Erythroblast (primary cell): ENCODE measurements at regions not wholly inside any gene's neighbourhood (a gene's known extent, or its start where the extent isn't known, plus 50 kb on each side); places are given as distances from the start of the nearest gene placed in this dataset.

Experiments used
- DNase-seq, 2 experiments: peaks; one replicate each; lab custom pipeline; 2025; lab: John Stamatoyannopoulos, UW
- GATA1 ChIP-seq: IDR thresholded peaks from 2 replicates; pipeline ENCODE4 v1.6.1; 2011; ENCODE audit warnings: low read depth, mild to moderate bottlenecking, control low read depth, low read length, moderate library complexity
- POLR2A ChIP-seq: IDR thresholded peaks from 2 replicates; pipeline ENCODE4 v1.6.1; 2011; ENCODE audit warnings: mild to moderate bottlenecking, low read length

DNA sequence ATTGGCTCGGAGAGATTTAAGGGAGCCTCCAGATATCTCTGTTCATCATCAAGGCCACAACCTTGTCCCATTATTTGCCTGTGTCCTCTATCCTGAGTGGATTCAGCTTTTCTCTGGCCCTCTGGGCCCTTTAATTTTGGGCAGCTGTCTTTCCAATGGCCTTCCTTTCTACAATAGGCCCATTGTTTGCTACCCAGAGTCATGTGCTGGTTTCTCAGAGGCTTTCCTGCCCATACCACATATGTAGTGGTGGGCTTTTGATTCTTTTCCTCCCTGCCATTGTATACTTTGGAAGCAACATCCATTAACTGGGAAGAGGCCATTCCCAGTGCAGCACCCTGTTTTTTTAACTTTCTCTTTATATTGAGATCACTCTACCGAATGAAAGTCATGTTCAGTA lies 233.9 kb upstream of the SGCD start:
- TF ChIP-seq GATA1 (no peak), POLR2A (no peak)

DNA sequence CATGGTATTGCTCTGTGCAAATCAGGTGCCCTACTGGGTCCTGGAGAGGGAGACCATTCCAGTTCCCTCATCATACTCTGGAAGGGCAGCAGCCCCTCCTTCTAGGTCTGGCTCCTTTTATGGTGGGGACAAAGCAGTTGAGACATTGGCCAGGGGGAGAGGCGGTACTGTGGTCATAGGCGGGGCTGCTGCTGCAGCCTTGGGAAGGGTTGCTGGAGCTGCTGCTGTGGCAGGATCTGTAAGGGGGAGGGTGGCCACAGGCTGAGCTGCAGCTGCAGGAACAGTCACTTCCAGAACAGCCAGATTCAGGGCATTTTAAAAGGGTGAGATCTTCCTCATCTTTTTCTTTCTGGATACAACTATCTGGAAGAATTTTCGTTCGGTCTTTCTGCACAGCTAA lies 233.0 kb upstream of the SGCD start:
- DNase-seq: no peak
- no peak for TF ChIP-seq GATA1
- no peak for TF ChIP-seq POLR2A

More for the DNA sequence above, 233.9 kb upstream of the SGCD start:
- no peak for DNase-seq

DNA sequence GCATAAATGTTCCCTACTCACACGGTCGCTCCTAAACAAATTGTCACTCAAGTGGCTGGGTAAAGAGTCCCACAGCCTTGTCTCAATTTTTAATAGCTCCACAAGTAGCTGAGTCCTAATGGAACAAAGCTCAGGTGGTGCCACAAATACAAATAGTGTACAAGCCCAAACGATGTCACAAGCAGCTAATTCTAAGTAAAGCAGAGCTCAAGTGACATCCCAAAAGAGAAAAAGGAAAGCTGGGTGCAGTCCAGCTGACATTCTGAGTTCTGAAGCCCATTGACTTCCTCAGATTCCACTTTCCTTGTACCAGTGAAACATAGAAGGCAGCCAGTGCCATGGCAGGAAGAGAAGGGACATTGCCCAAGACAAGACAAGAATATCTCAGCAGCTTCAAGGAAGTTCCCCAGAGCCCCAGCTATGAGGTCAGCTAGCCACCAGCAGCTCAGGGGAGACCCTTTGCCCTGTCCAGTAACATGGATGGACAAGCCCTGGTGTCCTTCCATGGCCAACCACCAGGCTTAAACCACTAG lies 231.2 kb upstream of the SGCD start:
- no peak for DNase-seq
- TF ChIP-seq GATA1 (no peak), POLR2A (no peak)

DNA sequence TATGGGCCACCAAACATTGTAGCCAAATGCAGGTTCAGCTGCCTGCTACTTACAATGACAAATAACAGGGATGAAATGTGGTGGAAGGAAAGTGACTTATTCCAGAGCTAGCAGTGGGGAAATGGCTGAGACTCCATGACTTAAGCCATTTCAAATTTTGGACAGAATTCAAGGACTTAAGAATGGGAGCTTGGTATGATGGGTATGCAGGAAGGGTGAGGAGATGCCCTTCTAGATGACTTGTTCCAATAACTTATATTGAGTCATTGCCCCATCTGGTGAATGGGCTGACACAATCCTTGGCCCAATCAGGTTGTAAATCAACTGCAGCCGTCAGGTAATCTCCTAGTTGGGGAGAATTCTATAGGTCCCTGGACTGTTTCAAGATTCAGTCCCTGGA lies 230.7 kb upstream of the SGCD start:
- TF ChIP-seq POLR2A (no peak), GATA1 (no peak)
- DNase-seq: no peak

DNA sequence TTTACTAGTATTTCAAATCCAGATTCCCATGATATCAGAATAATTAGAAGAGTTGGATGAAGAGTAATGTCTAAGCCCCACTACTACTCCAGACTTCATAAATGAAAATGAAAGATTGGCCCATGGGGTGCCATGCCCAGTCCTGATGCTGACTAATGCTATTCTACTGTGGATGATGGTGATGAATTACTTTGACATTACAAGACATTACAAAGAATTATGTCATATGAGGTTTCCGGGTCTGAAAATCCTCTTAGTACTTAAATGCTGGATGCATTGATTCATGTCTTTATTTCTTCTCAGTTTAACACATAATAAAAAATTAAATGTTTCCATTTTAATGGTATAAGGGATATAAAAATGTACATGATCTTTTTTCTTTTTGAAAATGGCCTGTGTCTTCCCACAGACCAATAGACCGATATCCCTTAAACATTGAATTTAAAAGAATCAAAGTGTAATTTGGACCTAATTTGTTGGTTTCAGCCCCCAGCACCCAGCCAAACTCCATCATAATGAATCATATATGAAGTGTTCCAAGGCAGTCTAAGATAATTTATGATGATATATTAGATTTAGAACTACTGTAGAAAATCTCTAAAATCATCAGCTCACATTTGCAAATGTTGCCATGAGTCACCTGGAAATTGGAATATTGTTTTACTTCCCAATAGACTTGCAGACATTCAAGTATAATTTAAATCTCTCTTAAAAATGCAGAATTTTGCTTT lies 223.6 kb upstream of the SGCD start:
- no peak for DNase-seq

DNA sequence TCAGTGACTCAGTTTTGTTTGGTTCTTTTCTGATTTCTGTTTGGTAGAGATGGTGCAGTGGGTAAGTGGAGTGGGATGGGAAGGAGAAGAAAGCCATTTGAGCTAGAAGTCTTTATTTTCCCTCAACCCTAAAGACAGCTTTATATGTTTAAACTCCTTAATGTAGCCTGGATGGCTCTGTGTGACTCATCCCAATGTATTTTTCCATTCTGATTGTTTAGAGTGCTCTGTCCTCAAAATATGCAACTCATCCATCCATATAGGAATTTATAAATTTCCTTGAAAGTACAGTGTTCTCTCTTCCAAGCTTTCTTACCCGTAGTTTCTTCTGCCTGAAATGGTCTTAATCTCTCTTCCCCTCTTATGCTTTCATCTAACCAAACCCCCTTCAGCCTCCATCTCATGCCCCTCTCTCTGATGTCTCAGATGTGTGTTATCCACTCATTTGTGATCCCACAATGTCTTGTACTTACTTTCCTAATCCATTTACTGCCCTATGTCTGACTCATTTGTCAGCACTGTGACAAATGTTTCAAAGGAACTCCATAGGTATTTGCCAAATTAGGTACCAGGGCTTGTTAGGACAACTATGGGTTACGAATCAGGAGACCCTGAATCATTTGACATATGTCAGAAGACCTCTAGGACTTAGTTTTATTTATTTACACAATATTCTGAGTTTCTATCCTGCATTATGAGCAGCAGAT lies 217.5 kb upstream of the SGCD start:
- no peak for TF ChIP-seq POLR2A
- TF ChIP-seq GATA1: no peak
- DNase-seq: no peak

More for the DNA sequence above, 223.6 kb upstream of the SGCD start:
- TF ChIP-seq GATA1 (no peak), POLR2A (no peak)

DNA sequence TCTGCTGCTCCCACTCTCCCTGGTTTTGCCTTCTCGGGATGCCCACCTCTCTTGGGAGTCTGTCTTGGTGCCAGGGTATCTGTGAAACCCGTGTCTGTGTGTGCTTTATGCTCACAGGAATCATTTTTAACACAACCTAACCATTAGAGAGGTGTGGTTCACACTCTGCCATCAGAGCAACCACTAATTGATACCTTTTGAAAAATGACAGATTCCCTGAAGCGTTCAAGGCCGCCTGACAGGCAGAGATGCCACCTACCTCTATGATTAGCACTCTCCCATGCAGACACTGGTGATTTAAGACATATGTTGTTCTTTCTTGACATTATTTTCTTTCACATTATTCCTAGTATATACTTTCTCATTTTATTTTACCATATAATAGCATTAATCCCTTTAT lies 207.3 kb upstream of the SGCD start:
- DNase-seq: no peak
- no peak for TF ChIP-seq GATA1
- no peak for TF ChIP-seq POLR2A

DNA sequence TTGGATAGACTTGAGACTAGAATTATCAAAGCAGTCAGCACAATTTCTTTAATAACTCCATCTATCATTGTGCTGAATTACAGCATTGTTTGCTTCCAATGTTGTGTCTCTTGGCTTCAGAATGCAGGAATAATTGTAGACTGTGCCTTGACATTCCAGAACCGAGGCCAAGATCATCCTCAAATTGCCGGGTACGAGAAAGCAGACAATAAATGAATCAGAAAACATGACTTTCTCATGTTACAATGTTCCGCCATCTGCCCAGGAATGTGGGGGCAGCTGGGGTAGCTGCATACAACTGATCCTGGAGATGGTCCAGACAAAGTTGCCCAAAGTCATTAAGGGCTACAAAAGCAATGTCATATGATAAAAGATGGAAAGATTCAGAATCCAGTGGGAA lies 206.2 kb upstream of the SGCD start:
- no peak for TF ChIP-seq POLR2A
- TF ChIP-seq GATA1: no peak

DNA sequence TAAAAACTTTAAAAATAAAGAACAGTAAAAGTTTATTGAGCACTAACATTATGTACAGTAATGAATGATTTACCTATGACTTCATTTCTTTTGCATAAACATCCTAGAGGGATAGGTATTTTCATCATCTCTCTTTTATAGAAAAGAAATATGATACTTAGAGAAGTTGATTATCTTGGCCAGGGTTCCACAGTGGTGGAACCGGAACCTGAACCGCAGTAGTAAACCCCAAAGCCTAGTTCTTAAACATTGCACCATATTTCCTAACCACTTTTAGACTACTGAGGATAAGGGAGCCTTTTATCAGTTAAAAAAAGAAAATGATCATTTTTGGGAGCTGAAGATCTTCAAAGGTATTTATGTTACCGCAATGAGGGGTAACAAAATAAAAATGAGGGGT lies 205.7 kb upstream of the SGCD start:
- no peak for DNase-seq
- no peak for TF ChIP-seq POLR2A

More for the DNA sequence above, 206.2 kb upstream of the SGCD start:
- DNase-seq: no peak

DNA sequence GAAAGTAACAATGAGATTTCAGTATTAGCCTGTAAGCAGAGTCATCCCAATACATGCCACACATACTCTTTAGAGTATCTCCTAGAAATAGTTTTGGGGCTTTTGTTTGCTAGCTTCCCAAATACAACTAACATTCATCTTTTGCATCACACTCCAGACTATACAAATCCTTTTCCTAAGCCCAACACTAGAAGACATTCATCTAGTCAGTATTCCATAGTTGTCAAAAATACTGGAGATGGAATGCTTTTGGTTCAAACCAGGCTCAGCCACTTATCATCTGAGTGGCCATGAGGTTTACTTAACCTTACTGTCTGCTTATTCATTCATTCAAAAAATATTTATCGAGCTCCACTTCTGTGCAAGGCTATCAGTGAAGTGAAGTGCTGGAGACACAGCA lies 205.1 kb upstream of the SGCD start:
- TF ChIP-seq GATA1 (no peak), POLR2A (no peak)
- DNase-seq: no peak

DNA sequence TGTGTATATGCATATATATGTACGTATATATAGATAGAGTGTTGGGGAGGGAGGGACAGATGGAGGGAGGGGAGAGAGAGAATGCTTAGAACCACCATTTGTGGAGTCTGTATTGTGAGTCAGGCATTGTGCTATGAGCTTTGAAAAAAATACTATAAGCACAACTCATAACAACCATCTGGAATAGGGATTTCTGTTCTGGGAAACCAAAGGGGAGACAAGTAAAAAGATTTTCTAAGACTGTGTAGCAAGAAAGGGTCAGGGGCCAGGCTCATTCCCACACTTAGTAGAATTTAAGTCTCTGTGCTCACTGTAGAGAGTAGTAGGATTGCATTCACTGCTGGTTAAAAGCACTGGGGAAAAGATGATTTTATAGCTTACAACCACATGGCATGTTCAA lies 202.3 kb upstream of the SGCD start:
- DNase-seq: no peak
- TF ChIP-seq POLR2A (no peak), GATA1 (no peak)

DNA sequence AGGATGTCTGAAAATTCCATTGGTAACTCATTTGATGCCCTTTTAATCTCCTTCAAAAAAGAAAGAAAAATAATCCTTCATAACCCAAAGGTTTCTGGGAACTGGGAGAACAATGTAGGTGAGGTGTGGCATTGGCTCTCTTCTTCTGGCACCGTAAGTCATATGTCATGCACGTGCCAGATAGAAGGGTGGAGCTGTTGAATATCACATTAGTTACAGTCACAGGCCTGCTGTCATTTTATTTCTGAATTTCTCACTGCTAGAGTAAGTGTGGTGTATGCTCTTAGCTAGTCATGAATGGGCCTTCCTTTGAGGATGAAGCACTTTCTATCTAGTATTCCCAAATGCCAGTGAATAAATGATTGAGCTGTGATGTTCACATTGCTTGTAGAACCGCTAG lies 201.8 kb upstream of the SGCD start:
- no peak for DNase-seq
- no peak for TF ChIP-seq GATA1
- TF ChIP-seq POLR2A: no peak

DNA sequence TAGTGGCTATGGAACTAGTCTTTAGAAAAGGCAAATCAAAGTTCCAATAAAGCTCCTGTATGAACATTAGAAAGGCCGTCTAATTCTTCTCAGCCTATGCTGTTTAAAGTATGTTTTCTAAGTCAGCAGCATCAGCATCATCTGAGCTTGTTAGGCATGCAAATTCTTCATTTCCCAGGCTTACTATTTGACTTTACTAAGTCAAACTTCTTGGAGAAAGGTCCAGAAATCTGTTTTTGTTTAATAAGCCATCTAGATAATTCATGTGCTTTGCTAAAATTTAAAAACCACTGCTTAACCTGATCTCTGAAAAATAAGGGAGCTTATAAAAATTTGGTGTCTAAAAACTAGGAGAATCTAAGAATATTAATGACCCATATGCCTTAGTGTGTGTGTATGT lies 200.2 kb upstream of the SGCD start:
- no peak for TF ChIP-seq POLR2A
- TF ChIP-seq GATA1: no peak

DNA sequence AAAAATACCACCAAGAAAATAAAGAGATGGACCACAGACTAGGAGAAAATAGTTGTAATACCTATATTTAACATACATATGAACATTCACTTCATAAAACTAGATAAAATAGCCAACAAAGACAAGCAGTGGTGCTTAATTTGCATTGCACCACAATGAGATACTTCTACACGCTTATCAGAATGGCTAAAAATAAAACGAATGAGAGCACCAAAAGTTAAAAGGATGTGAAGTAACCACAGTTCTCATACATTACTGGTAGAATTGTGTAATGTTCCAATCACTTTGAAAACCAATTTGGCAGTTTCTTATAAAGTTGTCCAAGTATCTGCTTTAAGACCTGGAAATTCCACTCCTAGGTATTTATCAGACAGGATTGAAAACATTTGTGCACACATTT lies 198.9 kb upstream of the SGCD start:
- TF ChIP-seq POLR2A (no peak), GATA1 (no peak)
- DNase-seq: no peak

More for the DNA sequence above, 200.2 kb upstream of the SGCD start:
- no peak for DNase-seq
